ENCODE measurements at regions not wholly inside any gene's neighbourhood (a gene's known extent, or its start where the extent isn't known, plus 50 kb on each side); places are given as distances from the start of the nearest gene placed in this dataset.

DNA sequence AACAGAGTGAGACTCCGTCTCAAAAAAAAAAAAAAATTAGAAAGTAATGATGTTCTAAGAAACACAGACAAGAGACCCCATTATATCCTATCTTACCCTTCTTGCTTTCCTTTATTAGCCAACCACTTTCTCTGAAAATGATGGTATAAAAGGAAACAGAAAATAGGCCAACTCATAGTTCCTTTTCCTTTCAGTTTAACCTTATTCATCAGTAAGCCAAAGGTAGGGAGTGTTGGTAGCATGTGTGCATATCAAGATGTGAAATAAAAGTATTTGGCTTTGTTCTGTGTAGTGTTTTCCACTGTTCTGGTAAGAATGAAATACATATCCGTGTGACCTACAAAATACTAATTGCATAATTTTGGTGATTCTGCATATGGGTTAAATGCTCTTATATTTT is 266.6 kb downstream of the ZNF674 start:
- ChIA-PET POLR2A (no interaction called here), CTCF (no interaction called here)
- no peak overlapping the region for H3K27ac ChIP-seq (ENCODE audit: low read depth, low read length)
- DNase-seq (ENCODE audit: low read depth, low spot score): no peak
- no peaks in the 10 kb centered on the region for H3K9me3 ChIP-seq (ENCODE audit: control insufficient read depth, insufficient read depth, low read length)
- no peak overlapping the region for H3K4me3 ChIP-seq (ENCODE audit: low read depth, low read length)
- no peaks in the 10 kb centered on the region for H3K27me3 ChIP-seq (ENCODE audit: control insufficient read depth, insufficient read depth, low read length)
- TF ChIP-seq, protein P1, sequence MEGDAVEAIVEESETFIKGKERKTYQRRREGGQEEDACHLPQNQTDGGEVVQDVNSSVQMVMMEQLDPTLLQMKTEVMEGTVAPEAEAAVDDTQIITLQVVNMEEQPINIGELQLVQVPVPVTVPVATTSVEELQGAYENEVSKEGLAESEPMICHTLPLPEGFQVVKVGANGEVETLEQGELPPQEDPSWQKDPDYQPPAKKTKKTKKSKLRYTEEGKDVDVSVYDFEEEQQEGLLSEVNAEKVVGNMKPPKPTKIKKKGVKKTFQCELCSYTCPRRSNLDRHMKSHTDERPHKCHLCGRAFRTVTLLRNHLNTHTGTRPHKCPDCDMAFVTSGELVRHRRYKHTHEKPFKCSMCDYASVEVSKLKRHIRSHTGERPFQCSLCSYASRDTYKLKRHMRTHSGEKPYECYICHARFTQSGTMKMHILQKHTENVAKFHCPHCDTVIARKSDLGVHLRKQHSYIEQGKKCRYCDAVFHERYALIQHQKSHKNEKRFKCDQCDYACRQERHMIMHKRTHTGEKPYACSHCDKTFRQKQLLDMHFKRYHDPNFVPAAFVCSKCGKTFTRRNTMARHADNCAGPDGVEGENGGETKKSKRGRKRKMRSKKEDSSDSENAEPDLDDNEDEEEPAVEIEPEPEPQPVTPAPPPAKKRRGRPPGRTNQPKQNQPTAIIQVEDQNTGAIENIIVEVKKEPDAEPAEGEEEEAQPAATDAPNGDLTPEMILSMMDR (IDR thresholded peaks at IDR 0.05; ENCODE audit: low read depth, low read length): no peak

DNA sequence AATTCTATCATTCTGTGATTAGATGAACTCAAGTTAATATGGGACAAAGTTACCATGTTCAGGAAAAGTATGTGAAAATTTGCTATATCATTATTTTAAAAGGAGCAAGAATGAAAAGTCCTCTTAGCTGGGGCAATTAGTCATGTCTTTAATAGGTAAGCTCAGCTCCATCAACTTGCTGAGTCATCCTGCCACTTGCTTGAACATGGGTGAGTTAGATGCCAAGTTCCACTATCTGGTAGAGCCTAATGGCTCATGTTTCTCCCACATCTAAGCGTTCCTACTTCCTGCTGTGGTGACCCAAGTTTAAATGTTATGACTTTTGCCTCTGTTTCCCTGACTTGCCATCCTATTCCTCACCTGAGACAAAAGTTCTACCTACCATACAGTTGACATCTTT is 276.8 kb downstream of the ZNF674 start:
- DNase-seq (ENCODE audit: low read depth, low spot score): no peak
- Histone ChIP-seq H3K27me3 (ENCODE audit: control insufficient read depth, insufficient read depth, low read length) (no peaks in the 10 kb centered on the region), H3K9me3 (ENCODE audit: control insufficient read depth, insufficient read depth, low read length) (no peaks in the 10 kb centered on the region), H3K27ac (ENCODE audit: low read depth, low read length) (no peak overlapping the region), H3K4me3 (ENCODE audit: low read depth, low read length) (no peak overlapping the region)
- CTCF ChIA-PET: no interaction called here
- POLR2A ChIA-PET: no interaction called here
- TF ChIP-seq, protein P1 (IDR thresholded peaks at IDR 0.05; ENCODE audit: low read depth, low read length): no peak

DNA sequence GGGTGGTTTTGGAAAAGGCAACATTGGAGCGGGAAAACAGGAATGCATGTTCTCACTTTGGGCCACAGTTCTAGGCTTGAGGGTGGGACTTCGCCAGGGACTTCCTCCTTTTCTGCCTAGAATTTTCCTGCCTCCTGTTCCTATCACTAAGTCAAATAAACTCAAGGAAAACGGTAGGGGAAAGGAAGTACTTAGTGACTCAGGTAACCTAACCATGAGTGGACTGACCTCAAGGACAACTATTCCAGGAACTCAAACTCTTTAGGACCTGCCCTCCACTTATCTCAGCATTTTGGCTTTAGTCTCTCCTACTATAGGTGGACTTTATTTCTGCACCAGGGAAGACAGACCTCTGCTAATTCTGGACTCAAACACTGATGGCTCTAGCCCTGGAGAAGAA is 281.7 kb downstream of the ZNF674 start:
- ChIA-PET POLR2A (interaction anchor here (0.5 kb wide), 1 partner anchor 8 kb away, joined by 4 read pairs; no protein-coding TSS in a partner anchor), CTCF (no interaction called here)
- DNase-seq (ENCODE audit: low read depth, low spot score): no peak
- TF ChIP-seq, protein P1 (IDR thresholded peaks at IDR 0.05; ENCODE audit: low read depth, low read length): no peak
- Histone ChIP-seq H3K27me3 (ENCODE audit: control insufficient read depth, insufficient read depth, low read length) (no peaks in the 10 kb centered on the region), H3K4me3 (ENCODE audit: low read depth, low read length) (no peak overlapping the region), H3K9me3 (ENCODE audit: control insufficient read depth, insufficient read depth, low read length) (no peaks in the 10 kb centered on the region), H3K27ac (ENCODE audit: low read depth, low read length) (no peak overlapping the region)

DNA sequence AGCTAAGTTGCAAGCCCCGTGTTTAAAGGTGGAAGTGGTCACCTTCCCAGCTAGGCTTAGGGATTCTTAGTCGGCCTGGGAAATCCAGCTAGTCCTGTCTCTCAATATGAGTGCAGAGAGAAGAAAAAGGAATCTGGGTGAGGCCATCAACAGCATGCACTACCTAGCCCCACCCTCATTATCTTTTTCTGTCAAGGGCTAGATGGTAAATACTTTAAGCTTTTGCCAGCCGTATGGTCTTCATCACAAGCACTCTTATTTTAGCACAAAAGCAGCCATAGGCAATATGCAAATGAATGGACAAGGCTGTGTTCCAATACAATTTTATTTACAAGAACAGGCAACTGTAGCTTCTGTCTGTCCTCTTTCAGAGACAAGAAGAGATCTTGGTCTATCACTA is 282.9 kb downstream of the ZNF674 start:
- POLR2A ChIA-PET: no interaction called here

DNA sequence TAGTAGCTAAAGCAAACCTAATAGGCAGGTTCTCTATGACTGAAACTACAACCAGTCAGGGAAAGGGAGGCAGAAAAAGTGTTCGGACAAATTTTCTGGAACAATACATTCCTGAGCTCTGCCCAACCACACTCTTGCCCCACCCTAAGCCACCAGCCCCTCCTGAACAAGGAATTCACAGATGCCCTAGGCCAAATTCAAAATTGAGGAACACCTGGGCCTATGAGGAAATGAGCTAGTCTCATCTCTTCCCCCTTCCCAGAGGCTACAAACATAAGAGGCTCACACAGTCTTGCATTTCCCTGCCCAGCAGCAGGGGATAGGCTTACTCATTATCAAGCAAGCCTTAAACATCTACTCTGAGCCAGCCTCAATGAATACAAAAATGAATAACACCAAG is 284.7 kb downstream of the ZNF674 start:
- no peaks in the 10 kb centered on the region for H3K27me3 ChIP-seq (ENCODE audit: control insufficient read depth, insufficient read depth, low read length)
- no peaks in the 10 kb centered on the region for H3K9me3 ChIP-seq (ENCODE audit: control insufficient read depth, insufficient read depth, low read length)
- no peak overlapping the region for H3K4me3 ChIP-seq (ENCODE audit: low read depth, low read length)
- no peak for DNase-seq (ENCODE audit: low read depth, low spot score)
- ChIA-PET CTCF (no interaction called here), POLR2A (no interaction called here)
- no peak overlapping the region for H3K27ac ChIP-seq (ENCODE audit: low read depth, low read length)
- TF ChIP-seq, protein P1 (IDR thresholded peaks at IDR 0.05; ENCODE audit: low read depth, low read length): no peak

More for the DNA sequence above, 282.9 kb downstream of the ZNF674 start:
- TF ChIP-seq, protein P1 (IDR thresholded peaks at IDR 0.05; ENCODE audit: low read depth, low read length): no peak
- Histone ChIP-seq H3K27ac (ENCODE audit: low read depth, low read length) (no peak overlapping the region), H3K9me3 (ENCODE audit: control insufficient read depth, insufficient read depth, low read length) (no peaks in the 10 kb centered on the region), H3K4me3 (ENCODE audit: low read depth, low read length) (no peak overlapping the region), H3K27me3 (ENCODE audit: control insufficient read depth, insufficient read depth, low read length) (no peaks in the 10 kb centered on the region)
- CTCF ChIA-PET: no interaction called here
- DNase-seq (ENCODE audit: low read depth, low spot score): no peak

Data from AG04450 (cell line).